ENCODE measurements at regions not wholly inside any gene's neighbourhood (a gene's known extent, or its start where the extent isn't known, plus 50 kb on each side); places are given as distances from the start of the nearest gene placed in this dataset.

- Histone ChIP-seq H3K27ac (ENCODE audit: extremely low read length, insufficient read depth, low read length) (no peak overlapping the region), H3K27me3 (ENCODE audit: control insufficient read depth in 1 of 2, insufficient read depth in 2 of 2, low read length in 2 of 2) (peaks cover 0 to 10% of the 10 kb centered on the region in 2 experiments; a peak in 1 of 5 replicates), H3K9ac (ENCODE audit: insufficient read depth, low read depth, low read length) (no peak overlapping the region), H3K9me3 (ENCODE audit: low read length) (no peaks in the 10 kb centered on the region), H2AFZ (ENCODE audit: low read length) (no peak overlapping the region), H3K36me3 (replicated peaks in 1 of 2; ENCODE audit: control insufficient read depth in 1 of 2, insufficient read depth in 2 of 2, low read length in 2 of 2) (no peaks in the 10 kb centered on the region), H3K4me1 (ENCODE audit: insufficient read depth, low read length) (peaks cover 8% of the 10 kb centered on the region), H3K4me2 (ENCODE audit: low read depth, low read length) (no peak overlapping the region), H4K20me1 (ENCODE audit: insufficient read depth, low read length) (no peaks in the 10 kb centered on the region), H3K4me3 (replicated peaks in 1 of 3; ENCODE audit: insufficient read depth in 1 of 3, low read depth in 2 of 3, low read length in 3 of 3) (no peak overlapping the region), H3K79me2 (ENCODE audit: insufficient read depth, low read length) (no peaks in the 10 kb centered on the region)
- DNase-seq (ENCODE audit: low spot score) = no peak
- no peak for FAIRE-seq
- in situ Hi-C loops (cut with HindIII; ENCODE audit: extremely low pct_ligation_motif_present, low pct_unique_long_range_greater_than_20kb) (loop anchor here (10.0 kb wide), 2 partner anchors 207 to 457 kb away; no protein-coding TSS in a partner anchor), intact Hi-C loops (cut with micrococcal nuclease; ENCODE audit: unreplicated experiment) (no loop called here)
- no TSS peak for BruUV-seq (replicated peaks)
- POLR2A ChIA-PET = no interaction called here
- TF ChIP-seq IRF9 (CRISPR knock-in tag; IDR thresholded peaks at IDR 0.05; ENCODE audit: borderline replicate concordance) = no peak
- CTCF ChIA-PET (ENCODE audit: low intra/inter-chr PET ratio, low total read pairs) = no interaction called here
- WGBS (ENCODE audit: low lambda C conversion rate) = 13% methylated on average over 13 of the region's 14 CpGs
- no peak for ATAC-seq
Observed at GRCh38 chr7:50207686-50208255, 96.7 kb upstream of the IKZF1 start.

- Histone ChIP-seq H2AFZ (ENCODE audit: low read length) (no peak overlapping the region), H3K4me1 (ENCODE audit: insufficient read depth, low read length) (peaks cover 14% of the 10 kb centered on the region), H3K9ac (ENCODE audit: insufficient read depth, low read depth, low read length) (no peak overlapping the region), H4K20me1 (ENCODE audit: insufficient read depth, low read length) (no peaks in the 10 kb centered on the region), H3K27me3 (ENCODE audit: control insufficient read depth in 1 of 2, insufficient read depth in 2 of 2, low read length in 2 of 2) (peaks cover 0 to 10% of the 10 kb centered on the region in 2 experiments; a peak in 1 of 5 replicates), H3K27ac (ENCODE audit: extremely low read length, insufficient read depth, low read length) (no peak overlapping the region), H3K4me2 (ENCODE audit: low read depth, low read length) (no peak overlapping the region), H3K4me3 (replicated peaks in 1 of 3; ENCODE audit: insufficient read depth in 1 of 3, low read depth in 2 of 3, low read length in 3 of 3) (no peak overlapping the region), H3K36me3 (replicated peaks in 1 of 2; ENCODE audit: control insufficient read depth in 1 of 2, insufficient read depth in 2 of 2, low read length in 2 of 2) (no peaks in the 10 kb centered on the region), H3K9me3 (ENCODE audit: low read length) (no peaks in the 10 kb centered on the region), H3K79me2 (ENCODE audit: insufficient read depth, low read length) (no peaks in the 10 kb centered on the region)
- ChIA-PET CTCF (ENCODE audit: low intra/inter-chr PET ratio, low total read pairs) (no interaction called here), POLR2A (no interaction called here)
- ATAC-seq = no peak
- TF ChIP-seq ADNP (CRISPR knock-in tag; IDR thresholded peaks at IDR 0.05) (no peak), ZNF10 (CRISPR knock-in tag; IDR thresholded peaks at IDR 0.05; ENCODE audit: borderline replicate concordance, low read depth) (no peak), IKZF4 (CRISPR knock-in tag; IDR thresholded peaks at IDR 0.05; ENCODE audit: borderline replicate concordance, low read depth, not compliant biosample characterization) (no peak), ZNF567 (CRISPR knock-in tag; IDR thresholded peaks at IDR 0.05; ENCODE audit: borderline replicate concordance) (no peak), TFE3 (CRISPR knock-in tag; IDR thresholded peaks at IDR 0.05) (no peak), DR1 (CRISPR knock-in tag; IDR thresholded peaks at IDR 0.05) (no peak), ZNF451 (CRISPR knock-in tag; IDR thresholded peaks at IDR 0.05) (no peak), ZBTB37 (CRISPR knock-in tag; IDR thresholded peaks at IDR 0.05) (no peak), ZKSCAN8 (CRISPR knock-in tag; IDR thresholded peaks at IDR 0.05; ENCODE audit: borderline replicate concordance) (no peak), NR2F1 (CRISPR knock-in tag; IDR thresholded peaks at IDR 0.05) (no peak)
- no peak for DNase-seq (ENCODE audit: low spot score)
- no peak for FAIRE-seq
- no TSS peak for BruUV-seq (replicated peaks)
- in situ Hi-C loops (cut with HindIII; ENCODE audit: extremely low pct_ligation_motif_present, low pct_unique_long_range_greater_than_20kb) (loop anchor here (10.0 kb wide), 2 partner anchors 208 to 458 kb away; no protein-coding TSS in a partner anchor), intact Hi-C loops (cut with micrococcal nuclease; ENCODE audit: unreplicated experiment) (no loop called here)
- WGBS (ENCODE audit: low lambda C conversion rate) = 34% methylated on average over 11 of the region's 11 CpGs
Observed at GRCh38 chr7:50207251-50207564, 97.3 kb upstream of the IKZF1 start.
